ENCODE measurements at regions not wholly inside any gene's neighbourhood (a gene's known extent, or its start where the extent isn't known, plus 50 kb on each side); places are given as distances from the start of the nearest gene placed in this dataset.

DNA sequence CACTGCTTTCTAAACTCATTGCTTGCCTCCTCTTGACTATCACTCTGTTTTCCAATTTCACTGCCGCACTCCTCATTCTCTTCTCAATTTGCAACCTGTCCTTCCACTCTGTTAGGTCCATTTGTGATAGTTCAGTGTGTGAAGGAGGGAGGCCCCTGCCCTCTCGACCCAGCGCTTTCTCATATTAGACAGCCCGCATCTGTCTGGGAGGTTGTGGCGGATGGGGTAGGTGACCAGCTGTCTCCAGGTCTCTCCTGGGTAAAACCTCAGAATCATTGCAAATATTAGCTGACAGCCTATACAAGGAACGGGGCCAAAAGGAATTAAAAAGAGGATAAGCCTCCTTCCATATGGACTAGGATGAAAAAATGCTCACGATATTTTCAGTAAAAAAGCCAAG is 358.3 kb downstream of the SHQ1 start:
- no peak for TF ChIP-seq HOXB13 (CRISPR knock-in tag; IDR thresholded peaks at IDR 0.05; ENCODE audit: low read depth)
- TF ChIP-seq ZFP36 (IDR thresholded peaks at IDR 0.05; ENCODE audit: borderline replicate concordance, partially characterized antibody), result no peak
- TF ChIP-seq, protein P1, sequence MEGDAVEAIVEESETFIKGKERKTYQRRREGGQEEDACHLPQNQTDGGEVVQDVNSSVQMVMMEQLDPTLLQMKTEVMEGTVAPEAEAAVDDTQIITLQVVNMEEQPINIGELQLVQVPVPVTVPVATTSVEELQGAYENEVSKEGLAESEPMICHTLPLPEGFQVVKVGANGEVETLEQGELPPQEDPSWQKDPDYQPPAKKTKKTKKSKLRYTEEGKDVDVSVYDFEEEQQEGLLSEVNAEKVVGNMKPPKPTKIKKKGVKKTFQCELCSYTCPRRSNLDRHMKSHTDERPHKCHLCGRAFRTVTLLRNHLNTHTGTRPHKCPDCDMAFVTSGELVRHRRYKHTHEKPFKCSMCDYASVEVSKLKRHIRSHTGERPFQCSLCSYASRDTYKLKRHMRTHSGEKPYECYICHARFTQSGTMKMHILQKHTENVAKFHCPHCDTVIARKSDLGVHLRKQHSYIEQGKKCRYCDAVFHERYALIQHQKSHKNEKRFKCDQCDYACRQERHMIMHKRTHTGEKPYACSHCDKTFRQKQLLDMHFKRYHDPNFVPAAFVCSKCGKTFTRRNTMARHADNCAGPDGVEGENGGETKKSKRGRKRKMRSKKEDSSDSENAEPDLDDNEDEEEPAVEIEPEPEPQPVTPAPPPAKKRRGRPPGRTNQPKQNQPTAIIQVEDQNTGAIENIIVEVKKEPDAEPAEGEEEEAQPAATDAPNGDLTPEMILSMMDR (IDR thresholded peaks at IDR 0.05), result no peak
- TF ChIP-seq EP300 (IDR thresholded peaks at IDR 0.05), result no peak
- TF ChIP-seq POLR2AphosphoS2 (conservative IDR thresholded peaks at IDR 0.05; ENCODE audit: low read length), result no peak
- no peak for TF ChIP-seq POLR2A (IDR thresholded peaks at IDR 0.05; ENCODE audit: low read length)
- TF ChIP-seq, protein P2, sequence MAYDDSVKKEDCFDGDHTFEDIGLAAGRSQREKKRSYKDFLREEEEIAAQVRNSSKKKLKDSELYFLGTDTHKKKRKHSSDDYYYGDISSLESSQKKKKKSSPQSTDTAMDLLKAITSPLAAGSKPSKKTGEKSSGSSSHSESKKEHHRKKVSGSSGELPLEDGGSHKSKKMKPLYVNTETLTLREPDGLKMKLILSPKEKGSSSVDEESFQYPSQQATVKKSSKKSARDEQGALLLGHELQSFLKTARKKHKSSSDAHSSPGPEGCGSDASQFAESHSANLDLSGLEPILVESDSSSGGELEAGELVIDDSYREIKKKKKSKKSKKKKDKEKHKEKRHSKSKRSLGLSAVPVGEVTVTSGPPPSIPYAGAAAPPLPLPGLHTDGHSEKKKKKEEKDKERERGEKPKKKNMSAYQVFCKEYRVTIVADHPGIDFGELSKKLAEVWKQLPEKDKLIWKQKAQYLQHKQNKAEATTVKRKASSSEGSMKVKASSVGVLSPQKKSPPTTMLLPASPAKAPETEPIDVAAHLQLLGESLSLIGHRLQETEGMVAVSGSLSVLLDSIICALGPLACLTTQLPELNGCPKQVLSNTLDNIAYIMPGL (CRISPR knock-in tag; IDR thresholded peaks at IDR 0.05; ENCODE audit: borderline replicate concordance), result no peak
- TF ChIP-seq, protein P3, sequence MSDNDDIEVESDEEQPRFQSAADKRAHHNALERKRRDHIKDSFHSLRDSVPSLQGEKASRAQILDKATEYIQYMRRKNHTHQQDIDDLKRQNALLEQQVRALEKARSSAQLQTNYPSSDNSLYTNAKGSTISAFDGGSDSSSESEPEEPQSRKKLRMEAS (IDR thresholded peaks at IDR 0.05), result no peak
- TF ChIP-seq BHLHE40 (IDR thresholded peaks at IDR 0.05; ENCODE audit: low read depth, low read length), result no peak
- TF ChIP-seq, protein P4, sequence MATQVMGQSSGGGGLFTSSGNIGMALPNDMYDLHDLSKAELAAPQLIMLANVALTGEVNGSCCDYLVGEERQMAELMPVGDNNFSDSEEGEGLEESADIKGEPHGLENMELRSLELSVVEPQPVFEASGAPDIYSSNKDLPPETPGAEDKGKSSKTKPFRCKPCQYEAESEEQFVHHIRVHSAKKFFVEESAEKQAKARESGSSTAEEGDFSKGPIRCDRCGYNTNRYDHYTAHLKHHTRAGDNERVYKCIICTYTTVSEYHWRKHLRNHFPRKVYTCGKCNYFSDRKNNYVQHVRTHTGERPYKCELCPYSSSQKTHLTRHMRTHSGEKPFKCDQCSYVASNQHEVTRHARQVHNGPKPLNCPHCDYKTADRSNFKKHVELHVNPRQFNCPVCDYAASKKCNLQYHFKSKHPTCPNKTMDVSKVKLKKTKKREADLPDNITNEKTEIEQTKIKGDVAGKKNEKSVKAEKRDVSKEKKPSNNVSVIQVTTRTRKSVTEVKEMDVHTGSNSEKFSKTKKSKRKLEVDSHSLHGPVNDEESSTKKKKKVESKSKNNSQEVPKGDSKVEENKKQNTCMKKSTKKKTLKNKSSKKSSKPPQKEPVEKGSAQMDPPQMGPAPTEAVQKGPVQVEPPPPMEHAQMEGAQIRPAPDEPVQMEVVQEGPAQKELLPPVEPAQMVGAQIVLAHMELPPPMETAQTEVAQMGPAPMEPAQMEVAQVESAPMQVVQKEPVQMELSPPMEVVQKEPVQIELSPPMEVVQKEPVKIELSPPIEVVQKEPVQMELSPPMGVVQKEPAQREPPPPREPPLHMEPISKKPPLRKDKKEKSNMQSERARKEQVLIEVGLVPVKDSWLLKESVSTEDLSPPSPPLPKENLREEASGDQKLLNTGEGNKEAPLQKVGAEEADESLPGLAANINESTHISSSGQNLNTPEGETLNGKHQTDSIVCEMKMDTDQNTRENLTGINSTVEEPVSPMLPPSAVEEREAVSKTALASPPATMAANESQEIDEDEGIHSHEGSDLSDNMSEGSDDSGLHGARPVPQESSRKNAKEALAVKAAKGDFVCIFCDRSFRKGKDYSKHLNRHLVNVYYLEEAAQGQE (IDR thresholded peaks at IDR 0.05), result no peak
